Osteocyte (in vitro differentiated cells): ENCODE measurements at regions not wholly inside any gene's neighbourhood (a gene's known extent, or its start where the extent isn't known, plus 50 kb on each side); places are given as distances from the start of the nearest gene placed in this dataset.

Source experiments
- DNase-seq: peaks from one replicate; pipeline ENCODE4 v3.0.0; 2021; ENCODE audit warnings: mixed read lengths; ENCODE audit not compliant: unreplicated experiment; ENCODE audit errors: extremely low spot score
- H3K27ac Mint-ChIP-seq: one replicate; pipeline ENCODE4 v1.8.0; 2021; ENCODE audit warnings: mild to moderate bottlenecking, mixed read lengths; ENCODE audit not compliant: unreplicated experiment
- H3K27me3 Mint-ChIP-seq: one replicate; pipeline ENCODE4 v1.8.0; 2021; ENCODE audit warnings: mixed read lengths; ENCODE audit not compliant: unreplicated experiment
- H3K36me3 Mint-ChIP-seq: one replicate; pipeline ENCODE4 v1.8.0; 2021; ENCODE audit warnings: mixed read lengths; ENCODE audit not compliant: unreplicated experiment
- H3K4me1 Mint-ChIP-seq: one replicate; pipeline ENCODE4 v1.8.0; 2021; ENCODE audit warnings: mixed read lengths; ENCODE audit not compliant: unreplicated experiment
- H3K4me3 Mint-ChIP-seq: one replicate; pipeline ENCODE4 v1.8.0; 2021; ENCODE audit warnings: mild to moderate bottlenecking, moderate library complexity, mixed read lengths; ENCODE audit not compliant: unreplicated experiment
- H3K9me3 Mint-ChIP-seq: one replicate; pipeline ENCODE4 v1.8.0; 2021; ENCODE audit warnings: mixed read lengths; ENCODE audit not compliant: unreplicated experiment
- CTCF ChIP-seq: fragments of 200-600 bp; sonication (generic); IDR thresholded peaks from 2 replicates; pipeline ENCODE4 v1.5.0; 2021; ENCODE audit warnings: antibody characterized with exemption, mild to moderate bottlenecking, moderate library complexity

GRCh38 chr4:114267976-114268375, 288.5 kb upstream of the ARSJ start:
- Mint-ChIP-seq H3K4me3 (no peak overlapping the region), H3K4me1 (peaks cover 73% of the 10 kb centered on the region), H3K36me3 (peaks cover 4% of the 10 kb centered on the region), H3K9me3 (peaks cover 4% of the 10 kb centered on the region), H3K27ac (no peak overlapping the region), H3K27me3 (no peaks in the 10 kb centered on the region)
- no peak for DNase-seq
- TF ChIP-seq CTCF = no peak

DNA sequence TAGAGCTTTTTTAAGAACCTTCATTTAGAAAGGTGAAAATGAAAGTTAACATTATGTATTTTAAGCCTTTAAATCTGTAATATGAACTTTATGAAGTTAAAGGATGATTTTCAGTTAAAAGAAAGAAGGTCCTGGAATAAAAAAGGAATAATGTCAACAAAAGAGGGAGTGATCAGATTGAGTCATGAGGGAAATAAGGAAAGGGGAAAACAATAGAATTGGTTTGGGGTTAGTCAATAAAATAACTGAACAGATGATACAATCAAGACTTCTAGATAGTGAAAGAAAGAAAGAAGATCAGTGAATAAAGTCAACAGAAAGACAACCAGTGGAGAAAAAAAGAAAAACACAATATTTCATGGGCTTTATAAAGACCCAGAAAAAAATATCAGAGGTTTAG, 291.6 kb upstream of the ARSJ start:
- DNase-seq = no peak
- no peak for TF ChIP-seq CTCF
- peaks cover 18% of the 10 kb centered on the region for H3K9me3 Mint-ChIP-seq
- H3K4me3 Mint-ChIP-seq = peak overlapping the region; percentile 7
- H3K36me3 Mint-ChIP-seq = peaks cover 9% of the 10 kb centered on the region
- peaks cover 77% of the 10 kb centered on the region for H3K4me1 Mint-ChIP-seq
- peak overlapping the region; percentile 96 for H3K27ac Mint-ChIP-seq
- H3K27me3 Mint-ChIP-seq = no peaks in the 10 kb centered on the region

DNA sequence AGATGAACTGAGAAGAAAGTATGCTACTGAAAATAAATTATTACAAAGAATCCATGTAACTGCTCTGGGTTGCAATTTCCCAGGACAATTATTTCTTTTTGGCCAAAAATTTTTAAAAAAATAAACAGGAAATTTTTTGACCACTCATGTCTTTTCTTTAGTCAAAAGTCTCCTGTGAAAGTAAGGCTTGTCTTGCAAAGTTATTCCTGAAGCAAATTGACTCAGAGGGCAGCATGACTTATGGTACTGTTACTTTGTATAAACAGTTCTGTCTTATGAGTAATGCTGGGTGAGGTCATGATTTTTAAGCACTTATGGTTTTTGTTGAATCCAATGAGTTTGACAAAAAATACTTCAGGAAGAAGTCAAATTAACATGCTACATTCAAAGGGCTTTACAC, 292.8 kb upstream of the ARSJ start:
- peak overlapping the region; percentile 48 for H3K4me3 Mint-ChIP-seq
- peak overlapping the region; percentile 96 for H3K27ac Mint-ChIP-seq
- peaks cover 9% of the 10 kb centered on the region for H3K36me3 Mint-ChIP-seq
- peaks cover 80% of the 10 kb centered on the region for H3K4me1 Mint-ChIP-seq
- no peak for DNase-seq
- no peaks in the 10 kb centered on the region for H3K27me3 Mint-ChIP-seq
- peaks cover 18% of the 10 kb centered on the region for H3K9me3 Mint-ChIP-seq
- TF ChIP-seq CTCF = no peak

DNA sequence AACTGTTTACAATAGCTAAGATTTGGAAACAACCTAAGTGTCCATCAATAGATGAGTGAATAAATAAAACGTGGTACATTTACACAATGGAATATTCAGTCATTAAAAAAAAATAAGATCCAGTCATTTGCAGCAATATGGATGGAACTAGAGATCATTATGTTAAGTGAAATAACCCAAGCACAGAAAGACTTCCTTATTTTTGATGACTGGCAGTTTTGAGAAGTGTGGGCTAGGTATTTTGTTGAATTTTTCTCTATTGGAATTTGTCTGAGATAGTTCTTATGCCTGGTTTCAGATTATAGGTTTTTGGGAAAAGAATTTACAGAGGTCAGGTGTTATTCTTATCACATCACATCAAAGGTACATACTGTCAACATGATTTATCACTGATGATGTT, 293.8 kb upstream of the ARSJ start:
- TF ChIP-seq CTCF = no peak
- peaks cover 10% of the 10 kb centered on the region for H3K36me3 Mint-ChIP-seq
- no peak overlapping the region for H3K4me3 Mint-ChIP-seq
- no peak for DNase-seq
- H3K27ac Mint-ChIP-seq = peak overlapping the region; percentile 76
- H3K27me3 Mint-ChIP-seq = no peaks in the 10 kb centered on the region
- peaks cover 79% of the 10 kb centered on the region for H3K4me1 Mint-ChIP-seq
- H3K9me3 Mint-ChIP-seq = peaks cover 22% of the 10 kb centered on the region

- Mint-ChIP-seq H3K36me3 (peaks cover 13% of the 10 kb centered on the region), H3K27ac (peak overlapping the region; percentile 45), H3K4me3 (no peak overlapping the region), H3K4me1 (peaks cover 74% of the 10 kb centered on the region), H3K9me3 (peaks cover 33% of the 10 kb centered on the region), H3K27me3 (no peaks in the 10 kb centered on the region)
- no peak for DNase-seq
- TF ChIP-seq CTCF = no peak
Observed at GRCh38 chr4:114277690-114278089, 298.2 kb upstream of the ARSJ start.
